CD4-positive, CD25-positive, alpha-beta regulatory T cell (primary cell): ENCODE measurements at regions not wholly inside any gene's neighbourhood (a gene's known extent, or its start where the extent isn't known, plus 50 kb on each side); places are given as distances from the start of the nearest gene placed in this dataset.
A peak's percentile ranks its signal among the peaks of the same experiment; 100 is the strongest.

Source experiments
- ATAC-seq, 2 donors: fragments of 150-1000 bp; cut with Tn5 transposase; one replicate each; pipeline ENCODE4 v1.10.0; 2021; ENCODE audit warnings: low read depth in 2 of 2, moderate number of reproducible peaks in 2 of 2, moderate library complexity in 1 of 2
- DNase-seq, 3 donors: peaks; one replicate each; pipeline versions ENCODE4 v3.0.0 to v3.0.0-alpha.2; 2012 to 2022; ENCODE audit warnings: mixed read lengths in 1 of 3
- H3K27ac ChIP-seq: one replicate; pipeline ENCODE4 v1.7.0; 2013; ENCODE audit warnings: mild to moderate bottlenecking, low read length; ENCODE audit not compliant: insufficient read depth, poor library complexity, severe bottlenecking
- H3K27me3 ChIP-seq: one replicate; pipeline ENCODE4 v1.7.0; 2013; ENCODE audit warnings: low read length; ENCODE audit not compliant: control insufficient read depth, insufficient read depth
- H3K36me3 ChIP-seq: one replicate; pipeline ENCODE4 v1.7.0; 2013; ENCODE audit warnings: mild to moderate bottlenecking, low read length, moderate library complexity; ENCODE audit not compliant: control insufficient read depth, insufficient read depth
- H3K4me1 ChIP-seq: 2 replicates; pipeline ENCODE4 v1.7.0; 2013; ENCODE audit warnings: mild to moderate bottlenecking, low read length; ENCODE audit not compliant: insufficient read depth, control insufficient read depth, poor library complexity, severe bottlenecking
- H3K4me3 ChIP-seq: one replicate; pipeline ENCODE4 v1.7.0; 2013; ENCODE audit warnings: low read depth, mild to moderate bottlenecking, low read length, moderate library complexity
- H3K9me3 ChIP-seq, 2 experiments: 1 replicate in 1 of 2; 2 replicates in 1 of 2; pipeline ENCODE4 v1.7.0; 2013; ENCODE audit warnings: low read length in 2 of 2, mild to moderate bottlenecking in 1 of 2, moderate library complexity in 1 of 2; ENCODE audit not compliant: control insufficient read depth in 2 of 2
- H3K27ac Mint-ChIP-seq, 3 donors: one replicate each; pipeline ENCODE4 v1.8.0; 2020 to 2022; ENCODE audit warnings: mild to moderate bottlenecking in 3 of 3, mixed read lengths in 3 of 3, moderate library complexity in 2 of 3
- H3K27me3 Mint-ChIP-seq: one replicate; pipeline ENCODE4 v1.8.0; 2022; ENCODE audit warnings: mild to moderate bottlenecking, mixed read lengths
- H3K36me3 Mint-ChIP-seq: one replicate; pipeline ENCODE4 v1.8.0; 2020; ENCODE audit warnings: mixed read lengths
- H3K4me1 Mint-ChIP-seq, 4 donors: one replicate each; pipeline ENCODE4 v1.8.0; 2020 to 2022; ENCODE audit warnings: mixed read lengths in 4 of 4, mild to moderate bottlenecking in 1 of 4
- H3K4me3 Mint-ChIP-seq, 4 donors: one replicate each; pipeline ENCODE4 v1.8.0; 2020 to 2022; ENCODE audit warnings: mild to moderate bottlenecking in 4 of 4, mixed read lengths in 4 of 4, moderate library complexity in 3 of 4
- H3K9me3 Mint-ChIP-seq, 7 donors: one replicate each; pipeline ENCODE4 v1.8.0; 2020 to 2022; ENCODE audit warnings: mixed read lengths in 7 of 7, mild to moderate bottlenecking in 3 of 7, moderate library complexity in 2 of 7

- no peaks in the 10 kb centered on the region for H3K36me3 ChIP-seq
- H3K36me3 Mint-ChIP-seq, result no peaks in the 10 kb centered on the region
- no peaks in the 10 kb centered on the region for H3K27me3 ChIP-seq
- peaks cover 0 to 4% (median 0%) of the 10 kb centered on the region in 7 donors for H3K9me3 Mint-ChIP-seq
- DNase-seq (no peak), ATAC-seq (no peak)
- H3K4me1 ChIP-seq, result no peaks in the 10 kb centered on the region
- H3K27ac Mint-ChIP-seq, result no peak overlapping the region
- H3K27me3 Mint-ChIP-seq, result peaks cover 8% of the 10 kb centered on the region
- no peak overlapping the region for H3K4me3 Mint-ChIP-seq
- H3K9me3 ChIP-seq, result no peaks in the 10 kb centered on the region
- H3K27ac ChIP-seq, result no peak overlapping the region
- peaks cover 0 to 5% (median 0%) of the 10 kb centered on the region in 4 donors for H3K4me1 Mint-ChIP-seq
- no peak overlapping the region for H3K4me3 ChIP-seq
These were observed 250.6 kb upstream of the PPP2R2D start for GRCh38 chr10:131650169-131650705.

DNA sequence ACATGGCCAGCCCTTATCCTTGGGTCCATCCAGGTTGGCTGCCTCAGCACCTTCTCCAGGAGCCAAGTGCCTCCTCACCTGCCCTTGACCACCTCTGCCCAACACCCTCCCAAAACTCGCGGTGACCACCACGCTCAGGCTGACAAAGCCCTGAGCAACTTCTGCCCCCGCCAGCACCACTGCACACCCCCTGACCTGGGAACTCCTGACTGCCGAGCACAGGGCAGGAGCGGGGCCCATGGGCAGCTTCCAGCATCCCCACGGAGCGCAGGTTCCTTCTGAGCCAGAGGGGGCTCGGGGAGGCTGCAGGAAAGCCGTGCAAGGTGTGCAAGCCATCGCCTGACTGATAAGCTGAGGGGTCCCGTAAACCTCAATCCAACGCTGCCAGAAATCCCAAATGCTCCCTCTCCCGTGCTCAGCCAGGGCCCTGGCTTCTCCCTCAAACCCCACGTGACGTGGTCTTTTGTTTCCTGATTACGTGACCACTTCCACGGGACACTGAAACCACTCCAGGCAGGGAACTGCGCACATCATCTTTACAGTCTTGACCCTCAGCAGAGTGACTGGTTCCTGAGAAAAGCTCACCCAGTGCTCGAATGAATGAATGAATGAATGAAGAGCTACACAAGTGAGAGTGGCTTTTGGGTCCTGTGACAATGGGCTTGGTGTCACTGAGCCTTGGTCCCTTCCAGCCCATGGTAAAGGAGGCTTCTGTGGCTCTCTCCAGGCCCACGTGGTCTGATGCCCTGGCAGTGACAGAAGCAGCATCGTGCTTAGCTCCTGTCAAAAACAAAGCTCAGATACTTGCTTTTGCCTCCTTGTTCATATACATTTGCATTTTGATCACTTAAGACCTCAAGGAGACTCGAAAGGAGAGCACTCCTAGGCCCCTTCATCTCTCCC, 249.8 kb upstream of the PPP2R2D start:
- Histone ChIP-seq H3K27ac (no peak overlapping the region), H3K4me1 (no peaks in the 10 kb centered on the region), H3K9me3 (no peaks in the 10 kb centered on the region), H3K4me3 (no peak overlapping the region), H3K27me3 (no peaks in the 10 kb centered on the region), H3K36me3 (no peaks in the 10 kb centered on the region)
- ATAC-seq, result no peak
- H3K9me3 Mint-ChIP-seq, result peaks cover 0 to 3% (median 0%) of the 10 kb centered on the region in 7 donors
- no peak overlapping the region for H3K4me3 Mint-ChIP-seq
- DNase-seq, result no peak
- peaks cover 0 to 5% (median 0%) of the 10 kb centered on the region in 4 donors for H3K4me1 Mint-ChIP-seq
- H3K36me3 Mint-ChIP-seq, result no peaks in the 10 kb centered on the region
- no peak overlapping the region for H3K27ac Mint-ChIP-seq
- peaks cover 8% of the 10 kb centered on the region for H3K27me3 Mint-ChIP-seq

DNA sequence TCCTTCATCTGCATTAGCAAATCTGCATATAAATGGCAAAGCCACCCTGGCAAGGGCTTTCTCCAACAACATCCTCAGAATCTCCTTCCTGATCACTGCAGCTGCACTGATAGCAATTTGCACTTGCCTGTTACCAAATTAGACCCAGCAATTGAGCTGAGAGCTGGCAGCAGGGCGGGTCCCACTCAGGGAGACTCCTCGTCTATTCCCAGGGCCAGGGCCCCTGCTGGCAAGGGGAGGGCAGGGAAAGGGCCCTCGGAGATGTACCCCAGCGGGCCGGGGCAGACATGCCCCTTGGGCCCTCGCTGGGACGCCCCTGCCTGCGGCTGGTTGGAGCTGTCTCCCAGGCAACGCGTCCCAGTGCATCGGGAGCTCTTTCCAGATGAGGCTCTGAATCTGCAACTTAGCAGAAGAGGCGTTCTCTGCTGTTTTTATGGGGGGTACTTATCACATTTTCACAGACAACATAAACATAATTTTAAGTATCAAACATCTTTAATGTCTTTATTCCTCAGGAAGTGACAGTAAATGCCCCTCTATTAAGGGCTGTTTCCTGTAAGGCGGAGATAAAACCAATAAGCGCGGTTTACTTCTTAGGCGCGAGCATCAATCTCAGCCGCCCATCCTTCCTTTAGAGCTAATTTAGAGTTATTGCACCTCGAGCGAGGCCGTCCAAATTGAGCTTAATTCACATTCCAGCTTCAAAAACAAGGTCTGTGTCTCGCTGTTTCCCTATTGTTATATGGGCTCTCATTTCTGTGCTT, 249.0 kb upstream of the PPP2R2D start:
- Histone ChIP-seq H3K9me3 (no peaks in the 10 kb centered on the region), H3K27ac (no peak overlapping the region), H3K4me3 (no peak overlapping the region), H3K36me3 (no peaks in the 10 kb centered on the region), H3K27me3 (no peaks in the 10 kb centered on the region), H3K4me1 (no peaks in the 10 kb centered on the region)
- no peak for DNase-seq
- Mint-ChIP-seq H3K4me1 (peaks cover 0 to 5% (median 0%) of the 10 kb centered on the region in 4 donors), H3K27ac (no peak overlapping the region), H3K27me3 (peaks cover 8% of the 10 kb centered on the region), H3K4me3 (no peak overlapping the region), H3K9me3 (peaks cover 0 to 2% (median 0%) of the 10 kb centered on the region in 7 donors), H3K36me3 (no peaks in the 10 kb centered on the region)
- ATAC-seq, result no peak

- H3K36me3 ChIP-seq, result no peaks in the 10 kb centered on the region
- H3K9me3 ChIP-seq, result no peaks in the 10 kb centered on the region
- H3K27ac ChIP-seq, result no peak overlapping the region
- H3K27ac Mint-ChIP-seq, result no peak overlapping the region
- peaks cover 0 to 5% (median 0%) of the 10 kb centered on the region in 4 donors for H3K4me1 Mint-ChIP-seq
- peaks cover 8% of the 10 kb centered on the region for H3K27me3 Mint-ChIP-seq
- no peak for DNase-seq
- no peak overlapping the region for H3K4me3 Mint-ChIP-seq
- no peaks in the 10 kb centered on the region for H3K4me1 ChIP-seq
- no peak overlapping the region for H3K4me3 ChIP-seq
- peaks cover 0 to 2% (median 0%) of the 10 kb centered on the region in 7 donors for H3K9me3 Mint-ChIP-seq
- no peaks in the 10 kb centered on the region for H3K36me3 Mint-ChIP-seq
- H3K27me3 ChIP-seq, result no peaks in the 10 kb centered on the region
- ATAC-seq, result no peak
These were observed 248.2 kb upstream of the PPP2R2D start for GRCh38 chr10:131652438-131653139.

- Histone ChIP-seq H3K4me1 (no peaks in the 10 kb centered on the region), H3K27me3 (no peaks in the 10 kb centered on the region), H3K4me3 (no peak overlapping the region), H3K9me3 (no peaks in the 10 kb centered on the region), H3K27ac (no peak overlapping the region), H3K36me3 (no peaks in the 10 kb centered on the region)
- Mint-ChIP-seq H3K27me3 (peaks cover 8% of the 10 kb centered on the region), H3K4me1 (peaks cover 0 to 5% (median 0%) of the 10 kb centered on the region in 4 donors), H3K27ac (no peak overlapping the region), H3K9me3 (peaks cover 0 to 2% (median 0%) of the 10 kb centered on the region in 7 donors), H3K4me3 (no peak overlapping the region), H3K36me3 (no peaks in the 10 kb centered on the region)
- DNase-seq (no peak), ATAC-seq (no peak)
These were observed 247.7 kb upstream of the PPP2R2D start for GRCh38 chr10:131653140-131653539.

DNA sequence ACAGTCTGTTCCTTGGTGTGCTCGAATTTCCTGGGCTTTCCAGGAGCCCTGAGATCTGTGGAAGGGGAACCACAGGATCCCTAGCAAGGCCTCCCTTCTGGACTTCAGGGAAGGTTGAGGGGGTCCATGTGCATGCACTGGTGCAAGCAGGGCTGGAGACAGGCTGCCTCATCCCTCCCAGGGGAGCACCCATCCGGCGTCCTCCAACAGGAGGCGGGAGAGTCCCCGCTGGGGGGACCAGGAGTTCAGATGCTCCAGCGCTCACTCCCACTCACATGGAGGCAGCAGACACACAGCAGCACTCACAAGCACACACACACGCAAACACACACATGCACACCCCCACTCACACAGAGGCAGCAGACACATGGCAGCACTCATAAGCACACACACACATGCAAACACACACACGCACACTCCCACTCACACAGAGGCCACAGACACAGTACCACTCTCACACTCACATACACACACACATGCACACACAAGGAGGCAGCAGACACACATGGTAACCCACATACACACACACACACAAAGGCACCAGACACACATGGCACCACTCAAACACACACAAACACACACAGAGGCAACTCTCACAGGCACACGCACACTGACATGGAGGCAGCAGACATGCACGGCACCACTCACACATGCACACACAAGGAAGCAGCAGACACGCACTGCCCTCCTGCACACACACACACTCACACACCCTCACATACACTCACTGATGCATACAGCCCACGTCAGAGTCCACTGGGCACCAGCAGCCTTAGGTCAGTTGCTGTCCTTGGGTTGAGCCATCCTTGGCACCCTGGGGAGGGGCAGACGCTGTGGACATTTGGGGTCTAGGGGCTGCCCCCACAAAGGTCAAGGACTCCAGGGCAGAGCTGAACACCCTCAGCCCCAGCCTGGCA, 247.0 kb upstream of the PPP2R2D start:
- Mint-ChIP-seq H3K27ac (peak overlapping the region in 1 of 3 donors; percentile 56), H3K36me3 (no peaks in the 10 kb centered on the region), H3K4me1 (peaks cover 0 to 5% (median 0%) of the 10 kb centered on the region in 4 donors), H3K4me3 (no peak overlapping the region), H3K9me3 (peaks cover 0 to 2% (median 0%) of the 10 kb centered on the region in 7 donors), H3K27me3 (peaks cover 8% of the 10 kb centered on the region)
- Histone ChIP-seq H3K36me3 (no peaks in the 10 kb centered on the region), H3K27me3 (no peaks in the 10 kb centered on the region), H3K9me3 (no peaks in the 10 kb centered on the region), H3K27ac (no peak overlapping the region), H3K4me3 (no peak overlapping the region), H3K4me1 (no peaks in the 10 kb centered on the region)
- ATAC-seq (no peak), DNase-seq (no peak)
